GM10266 (cell line): ENCODE measurements at regions not wholly inside any gene's neighbourhood (a gene's known extent, or its start where the extent isn't known, plus 50 kb on each side); places are given as distances from the start of the nearest gene placed in this dataset.

Experiments used
- DNase-seq: peaks from one replicate; pipeline ENCODE4 v3.0.0; 2012; ENCODE audit errors: extremely low spot score
- TF ChIP-seq, protein P1 (sequence below): IDR thresholded peaks from 2 replicates; pipeline ENCODE4 v1.5.1; 2012; ENCODE audit warnings: mild to moderate bottlenecking, low read depth; ENCODE audit not compliant: control insufficient read depth, insufficient read depth; ENCODE audit errors: missing control alignments

GRCh38 chr2:74043345-74044329 lies 58.9 kb downstream of the TET3 start:
- DNase-seq = no peak
- TF ChIP-seq, protein P1, sequence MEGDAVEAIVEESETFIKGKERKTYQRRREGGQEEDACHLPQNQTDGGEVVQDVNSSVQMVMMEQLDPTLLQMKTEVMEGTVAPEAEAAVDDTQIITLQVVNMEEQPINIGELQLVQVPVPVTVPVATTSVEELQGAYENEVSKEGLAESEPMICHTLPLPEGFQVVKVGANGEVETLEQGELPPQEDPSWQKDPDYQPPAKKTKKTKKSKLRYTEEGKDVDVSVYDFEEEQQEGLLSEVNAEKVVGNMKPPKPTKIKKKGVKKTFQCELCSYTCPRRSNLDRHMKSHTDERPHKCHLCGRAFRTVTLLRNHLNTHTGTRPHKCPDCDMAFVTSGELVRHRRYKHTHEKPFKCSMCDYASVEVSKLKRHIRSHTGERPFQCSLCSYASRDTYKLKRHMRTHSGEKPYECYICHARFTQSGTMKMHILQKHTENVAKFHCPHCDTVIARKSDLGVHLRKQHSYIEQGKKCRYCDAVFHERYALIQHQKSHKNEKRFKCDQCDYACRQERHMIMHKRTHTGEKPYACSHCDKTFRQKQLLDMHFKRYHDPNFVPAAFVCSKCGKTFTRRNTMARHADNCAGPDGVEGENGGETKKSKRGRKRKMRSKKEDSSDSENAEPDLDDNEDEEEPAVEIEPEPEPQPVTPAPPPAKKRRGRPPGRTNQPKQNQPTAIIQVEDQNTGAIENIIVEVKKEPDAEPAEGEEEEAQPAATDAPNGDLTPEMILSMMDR = no peak

GRCh38 chr2:74044999-74045398 lies 60.3 kb downstream of the TET3 start:
- TF ChIP-seq, protein P1 = no peak
- DNase-seq = no peak

DNA sequence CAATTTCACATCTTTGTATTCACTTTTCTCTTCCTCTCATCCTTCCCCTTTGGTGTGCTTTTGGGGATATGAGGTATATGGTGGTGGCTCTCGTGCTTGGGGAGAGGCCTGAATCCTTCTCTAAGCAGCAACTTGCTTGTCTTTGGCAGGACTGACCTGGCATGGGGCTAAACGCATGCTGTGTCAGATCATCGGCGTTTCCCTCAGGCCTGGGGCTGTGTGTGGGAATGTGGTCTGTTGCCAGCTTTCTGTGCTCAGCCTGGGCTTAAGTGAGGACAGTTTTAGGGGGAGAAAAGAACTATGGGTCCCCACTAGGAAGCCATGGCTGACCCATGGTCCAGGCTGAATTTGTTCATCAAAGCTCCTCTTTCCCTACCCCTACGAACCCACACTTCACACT lies 60.7 kb downstream of the TET3 start:
- DNase-seq = no peak
- TF ChIP-seq, protein P1 = no peak

DNA sequence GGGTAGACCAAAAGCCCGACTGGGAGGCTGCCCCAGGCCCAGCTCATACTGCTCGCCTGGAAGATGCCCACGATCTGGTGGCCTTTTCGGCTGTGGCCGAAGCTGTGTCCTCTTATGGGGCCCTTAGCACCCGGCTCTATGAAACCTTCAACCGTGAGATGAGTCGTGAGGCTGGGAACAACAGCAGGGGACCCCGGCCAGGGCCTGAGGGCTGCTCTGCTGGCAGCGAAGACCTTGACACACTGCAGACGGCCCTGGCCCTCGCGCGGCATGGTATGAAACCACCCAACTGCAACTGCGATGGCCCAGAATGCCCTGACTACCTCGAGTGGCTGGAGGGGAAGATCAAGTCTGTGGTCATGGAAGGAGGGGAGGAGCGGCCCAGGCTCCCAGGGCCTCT lies 61.7 kb downstream of the TET3 start:
- no peak for DNase-seq
- TF ChIP-seq, protein P1 = no peak

- TF ChIP-seq, protein P1 = no peak
- DNase-seq = no peak
These were observed 62.4 kb downstream of the TET3 start for GRCh38 chr2:74047152-74047551.

- TF ChIP-seq, protein P1 = no peak
- DNase-seq = no peak
These were observed 63.4 kb downstream of the TET3 start for GRCh38 chr2:74048147-74048546.
